WERI-Rb-1 (cell line): ENCODE measurements at regions not wholly inside any gene's neighbourhood (a gene's known extent, or its start where the extent isn't known, plus 50 kb on each side); places are given as distances from the start of the nearest gene placed in this dataset.

Experiments
- DNase-seq: peaks from one replicate; pipeline ENCODE4 v3.0.0-alpha.2; 2020
- H3K27ac ChIP-seq: fragments of 250-450 bp; sonication (Bioruptor Pico); 2 replicates; pipeline ENCODE4 v1.5.1; 2020; ENCODE audit warnings: mild to moderate bottlenecking, moderate library complexity
- H3K27me3 ChIP-seq: fragments of 250-450 bp; sonication (Bioruptor Pico); 2 replicates; pipeline ENCODE4 v1.5.1; 2021; ENCODE audit warnings: mild to moderate bottlenecking, low read depth, moderate library complexity; ENCODE audit not compliant: insufficient read depth, severe bottlenecking
- H3K36me3 ChIP-seq: fragments of 250-450 bp; sonication (Bioruptor Pico); 2 replicates; pipeline ENCODE4 v1.5.1; 2020; ENCODE audit warnings: mild to moderate bottlenecking, moderate library complexity
- H3K4me3 ChIP-seq: 2 replicates; pipeline ENCODE4 v1.5.1; 2011; ENCODE audit warnings: low read depth, mild to moderate bottlenecking, control low read depth, low read length
- H3K9me3 ChIP-seq: fragments of 250-450 bp; sonication (Bioruptor Pico); 2 replicates; pipeline ENCODE4 v1.5.1; 2021; ENCODE audit warnings: mild to moderate bottlenecking, moderate library complexity; ENCODE audit not compliant: severe bottlenecking
- TF ChIP-seq, protein P1 (sequence below): IDR thresholded peaks from 2 replicates; pipeline ENCODE4 v1.5.1; 2011; ENCODE audit warnings: low read depth, mild to moderate bottlenecking, control low read depth, inconsistent platforms, low read length

DNA sequence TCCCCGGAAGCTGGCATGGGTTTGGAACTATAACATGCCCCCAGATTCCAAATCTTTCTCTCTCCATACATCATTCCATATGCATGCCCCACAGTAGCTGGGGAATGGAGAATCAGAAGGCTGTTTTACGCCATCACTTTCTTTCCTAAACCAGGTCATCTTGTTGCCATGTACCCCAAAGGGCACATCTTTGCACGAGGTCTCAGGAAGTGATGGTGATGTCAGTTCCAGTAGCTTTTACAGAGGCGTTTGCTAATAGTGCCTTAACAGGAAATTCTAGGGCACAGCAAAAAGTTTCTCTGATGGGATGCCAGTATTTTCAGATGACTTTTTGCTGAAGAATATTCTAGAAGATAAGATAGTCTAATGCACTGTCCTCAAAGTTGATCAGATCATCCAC, 241.5 kb downstream of the MAF start:
- Histone ChIP-seq H3K27me3 (peaks cover 63% of the 10 kb centered on the region), H3K27ac (no peak overlapping the region), H3K36me3 (no peaks in the 10 kb centered on the region), H3K4me3 (no peak overlapping the region), H3K9me3 (no peaks in the 10 kb centered on the region)
- no peak for DNase-seq
- TF ChIP-seq, protein P1, sequence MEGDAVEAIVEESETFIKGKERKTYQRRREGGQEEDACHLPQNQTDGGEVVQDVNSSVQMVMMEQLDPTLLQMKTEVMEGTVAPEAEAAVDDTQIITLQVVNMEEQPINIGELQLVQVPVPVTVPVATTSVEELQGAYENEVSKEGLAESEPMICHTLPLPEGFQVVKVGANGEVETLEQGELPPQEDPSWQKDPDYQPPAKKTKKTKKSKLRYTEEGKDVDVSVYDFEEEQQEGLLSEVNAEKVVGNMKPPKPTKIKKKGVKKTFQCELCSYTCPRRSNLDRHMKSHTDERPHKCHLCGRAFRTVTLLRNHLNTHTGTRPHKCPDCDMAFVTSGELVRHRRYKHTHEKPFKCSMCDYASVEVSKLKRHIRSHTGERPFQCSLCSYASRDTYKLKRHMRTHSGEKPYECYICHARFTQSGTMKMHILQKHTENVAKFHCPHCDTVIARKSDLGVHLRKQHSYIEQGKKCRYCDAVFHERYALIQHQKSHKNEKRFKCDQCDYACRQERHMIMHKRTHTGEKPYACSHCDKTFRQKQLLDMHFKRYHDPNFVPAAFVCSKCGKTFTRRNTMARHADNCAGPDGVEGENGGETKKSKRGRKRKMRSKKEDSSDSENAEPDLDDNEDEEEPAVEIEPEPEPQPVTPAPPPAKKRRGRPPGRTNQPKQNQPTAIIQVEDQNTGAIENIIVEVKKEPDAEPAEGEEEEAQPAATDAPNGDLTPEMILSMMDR = no peak

DNA sequence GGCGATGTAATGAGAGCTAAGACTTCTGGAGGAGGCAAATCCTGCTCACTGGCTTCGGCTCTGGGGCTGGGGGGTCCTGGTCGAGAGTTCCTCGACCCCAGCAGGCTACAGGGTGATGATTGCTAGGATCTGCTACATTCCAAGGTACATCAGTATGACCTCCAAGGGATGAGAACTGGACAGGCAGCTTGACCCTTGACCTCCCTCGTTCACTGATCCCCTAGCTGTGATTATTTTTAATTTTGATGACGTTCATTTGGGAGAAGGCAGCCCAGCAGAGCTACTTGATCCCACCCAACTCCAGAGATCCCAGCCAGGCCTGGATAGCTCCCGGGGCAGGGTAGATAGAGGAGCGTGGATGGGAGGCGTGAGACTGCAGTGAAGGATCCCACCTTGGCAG, 242.3 kb downstream of the MAF start:
- H3K36me3 ChIP-seq = no peaks in the 10 kb centered on the region

DNA sequence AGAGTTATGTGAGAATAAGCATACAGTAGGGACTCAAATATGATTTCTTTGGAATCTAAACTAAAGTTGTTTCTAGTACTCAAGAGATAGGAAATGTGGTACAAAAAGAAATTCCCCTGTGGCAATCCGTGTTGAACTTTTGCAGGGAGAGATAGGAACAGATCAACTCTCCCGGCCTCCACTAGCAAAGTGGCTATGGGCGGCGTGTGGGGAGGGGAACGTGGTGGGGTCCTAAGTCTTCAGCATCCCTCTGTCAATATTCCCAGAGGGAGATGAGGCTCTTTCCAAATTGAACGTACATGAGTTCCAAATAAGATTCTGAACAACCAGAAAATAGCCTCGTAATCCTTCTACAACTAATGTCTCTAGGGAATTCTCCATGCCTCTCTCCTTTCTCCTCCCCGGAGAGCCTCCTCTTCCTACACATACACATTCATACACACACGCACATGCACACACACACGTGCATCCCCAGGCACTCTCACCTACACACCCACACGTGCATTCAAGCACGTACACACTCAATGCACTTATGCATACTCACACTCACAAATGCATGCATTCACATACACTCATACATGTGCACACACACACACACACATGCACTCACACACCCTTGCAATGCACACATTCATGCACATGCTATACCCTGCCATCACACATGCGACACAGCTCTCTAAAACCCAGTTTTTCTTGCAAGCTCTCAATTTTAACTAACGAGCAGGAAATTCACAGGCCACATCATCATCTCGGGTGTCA, 244.8 kb downstream of the MAF start:
- no peak overlapping the region for H3K27ac ChIP-seq
- H3K4me3 ChIP-seq = no peak overlapping the region
- TF ChIP-seq, protein P1 = no peak
- H3K36me3 ChIP-seq = no peaks in the 10 kb centered on the region
- peaks cover 78% of the 10 kb centered on the region for H3K27me3 ChIP-seq
- DNase-seq = no peak
- no peaks in the 10 kb centered on the region for H3K9me3 ChIP-seq

More for the DNA sequence above, 242.3 kb downstream of the MAF start:
- TF ChIP-seq, protein P1 = no peak
- no peak for DNase-seq
- Histone ChIP-seq H3K27me3 (peaks cover 71% of the 10 kb centered on the region), H3K27ac (no peak overlapping the region), H3K4me3 (no peak overlapping the region), H3K9me3 (no peaks in the 10 kb centered on the region)

DNA sequence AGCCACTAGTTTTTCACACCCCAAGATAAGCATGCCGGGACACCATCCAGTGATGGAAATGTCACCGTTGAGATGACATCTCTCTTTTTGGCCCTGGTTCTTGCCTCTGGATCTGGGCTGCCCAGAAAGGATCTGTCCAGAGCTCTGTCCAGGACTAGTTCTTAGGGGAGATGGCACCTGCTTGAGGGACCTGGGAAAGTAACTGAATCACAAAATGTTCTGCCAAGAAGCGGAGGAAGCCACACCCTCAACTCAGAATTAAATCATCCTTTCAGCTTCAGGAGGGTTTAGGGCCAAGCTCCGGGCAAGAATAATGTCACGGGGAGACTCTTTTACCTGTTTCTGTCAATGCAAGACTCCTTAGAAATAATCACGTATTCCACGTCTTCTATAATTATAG, 248.6 kb downstream of the MAF start:
- Histone ChIP-seq H3K9me3 (no peaks in the 10 kb centered on the region), H3K27ac (no peak overlapping the region), H3K4me3 (no peak overlapping the region), H3K27me3 (peaks cover 82% of the 10 kb centered on the region), H3K36me3 (no peaks in the 10 kb centered on the region)
- no peak for DNase-seq
- TF ChIP-seq, protein P1 = no peak

DNA sequence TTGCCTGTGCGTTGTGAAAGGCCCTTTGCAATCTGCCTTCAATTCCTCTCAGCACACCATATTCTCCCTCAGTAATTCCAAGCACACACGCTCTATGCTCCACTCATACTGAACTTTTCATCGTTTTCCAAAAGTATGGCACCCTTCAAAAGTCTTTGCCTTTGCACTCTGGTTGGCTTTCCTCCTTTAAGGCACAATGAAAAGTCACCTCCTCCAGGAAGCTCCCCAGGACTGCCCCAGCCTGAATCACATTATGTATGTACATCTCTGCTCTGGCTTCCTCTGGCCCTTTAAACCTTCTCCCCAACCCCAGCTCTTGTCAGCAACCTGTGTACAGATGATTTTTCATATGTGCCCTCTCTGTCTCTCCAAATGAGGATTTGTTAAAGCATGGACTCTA, 250.7 kb downstream of the MAF start:
- peaks cover 76% of the 10 kb centered on the region for H3K27me3 ChIP-seq
- DNase-seq = no peak

More for the DNA sequence above, 250.7 kb downstream of the MAF start:
- H3K9me3 ChIP-seq = no peaks in the 10 kb centered on the region
- TF ChIP-seq, protein P1 = no peak
- H3K27ac ChIP-seq = no peak overlapping the region
- no peaks in the 10 kb centered on the region for H3K36me3 ChIP-seq
- H3K4me3 ChIP-seq = no peak overlapping the region
